ENCODE measurements at regions not wholly inside any gene's neighbourhood (a gene's known extent, or its start where the extent isn't known, plus 50 kb on each side); places are given as distances from the start of the nearest gene placed in this dataset.

GRCh38 chr4:166415749-166416148 lies 542.7 kb downstream of the TLL1 start:
- H3K4me3 ChIP-seq (ENCODE audit: low read depth, low read length): no peak overlapping the region
- no peak for TF ChIP-seq CTCF (IDR thresholded peaks at IDR 0.05; ENCODE audit: insufficient read depth, low read depth, low read length, missing control alignments)
- DNase-seq (ENCODE audit: low read depth): no peak

DNA sequence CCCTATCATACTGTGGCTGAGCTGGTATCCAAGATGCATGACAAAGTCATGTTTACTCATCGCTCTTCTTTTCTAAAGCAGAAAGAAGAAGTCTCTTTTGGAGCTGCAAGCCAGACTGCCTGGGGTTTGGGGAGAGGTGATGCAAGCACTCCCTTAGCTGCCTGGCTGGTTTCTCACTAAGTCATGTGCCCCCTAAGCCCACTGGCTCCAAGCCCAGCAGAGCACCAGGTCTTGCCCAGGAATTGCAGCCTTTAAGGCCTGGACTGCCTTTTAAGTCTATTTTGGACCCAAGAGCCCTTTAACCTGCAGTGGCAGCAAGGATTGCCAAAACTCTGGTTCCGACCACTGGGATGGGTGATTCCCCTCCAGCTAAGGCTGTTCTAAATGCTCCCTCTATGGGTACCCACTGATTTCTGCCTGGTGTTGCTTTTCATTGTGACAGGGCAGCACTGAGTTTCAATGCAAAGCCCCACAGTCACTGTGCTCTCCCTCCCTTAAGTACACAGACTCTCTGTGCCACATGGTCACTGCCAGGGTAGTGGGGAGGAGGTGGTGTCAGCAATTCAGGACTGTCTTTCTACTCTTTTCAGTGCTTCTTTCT lies 548.6 kb downstream of the TLL1 start:
- no peak overlapping the region for H3K4me3 ChIP-seq (ENCODE audit: low read depth, low read length)
- DNase-seq (ENCODE audit: low read depth): no peak
- TF ChIP-seq CTCF (IDR thresholded peaks at IDR 0.05; ENCODE audit: insufficient read depth, low read depth, low read length, missing control alignments): no peak

GRCh38 chr4:166422475-166422874 lies 549.4 kb downstream of the TLL1 start:
- no peak for TF ChIP-seq CTCF (IDR thresholded peaks at IDR 0.05; ENCODE audit: insufficient read depth, low read depth, low read length, missing control alignments)
- no peak overlapping the region for H3K4me3 ChIP-seq (ENCODE audit: low read depth, low read length)
- DNase-seq (ENCODE audit: low read depth): no peak

- no peak for DNase-seq (ENCODE audit: low read depth)
- TF ChIP-seq CTCF (IDR thresholded peaks at IDR 0.05; ENCODE audit: insufficient read depth, low read depth, low read length, missing control alignments): no peak
- no peak overlapping the region for H3K4me3 ChIP-seq (ENCODE audit: low read depth, low read length)
Observed at GRCh38 chr4:166426300-166426863, 553.3 kb downstream of the TLL1 start.

DNA sequence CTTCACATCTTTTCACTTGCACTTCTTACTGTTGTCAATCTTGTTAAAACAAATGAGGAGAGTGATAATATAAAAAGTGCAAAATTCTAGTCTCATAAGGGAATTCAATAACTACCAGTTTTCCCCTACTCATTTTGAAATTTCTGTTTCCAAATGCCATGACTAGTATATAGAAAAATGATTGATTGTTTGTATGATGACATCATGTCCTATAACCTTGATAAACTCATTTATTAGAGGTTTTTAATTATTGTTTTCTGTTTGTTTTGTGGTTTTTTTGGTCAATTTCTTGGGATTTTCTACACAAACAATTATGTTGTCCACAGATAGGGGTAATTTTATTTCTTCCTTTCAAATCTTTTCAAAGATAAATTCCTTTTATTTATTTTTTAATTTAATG lies 559.1 kb downstream of the TLL1 start:
- no peak for DNase-seq (ENCODE audit: low read depth)
- no peak for TF ChIP-seq CTCF (IDR thresholded peaks at IDR 0.05; ENCODE audit: insufficient read depth, low read depth, low read length, missing control alignments)

DNA sequence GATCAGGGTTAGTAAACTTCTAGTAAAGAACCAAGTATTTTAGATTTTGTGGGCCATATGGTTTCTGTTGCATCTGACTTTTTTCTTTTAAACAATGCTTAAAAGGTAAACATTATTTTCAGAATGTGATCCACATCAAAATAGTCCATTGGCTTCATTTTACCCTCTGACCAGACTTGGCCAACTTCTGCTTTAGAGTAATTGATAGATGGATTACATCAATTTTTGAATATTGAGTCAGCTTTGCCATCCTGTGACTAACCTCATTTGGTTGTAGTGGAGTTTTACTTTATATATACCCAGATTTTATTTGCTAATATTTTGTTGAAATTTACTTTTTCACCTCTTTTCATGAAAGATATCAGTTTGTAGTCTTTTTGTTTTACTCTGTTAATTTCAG lies 559.8 kb downstream of the TLL1 start:
- DNase-seq (ENCODE audit: low read depth): no peak
- H3K4me3 ChIP-seq (ENCODE audit: low read depth, low read length): no peak overlapping the region
- TF ChIP-seq CTCF (IDR thresholded peaks at IDR 0.05; ENCODE audit: insufficient read depth, low read depth, low read length, missing control alignments): no peak

More for the DNA sequence above, 559.1 kb downstream of the TLL1 start:
- no peak overlapping the region for H3K4me3 ChIP-seq (ENCODE audit: low read depth, low read length)

- no peak for TF ChIP-seq CTCF (IDR thresholded peaks at IDR 0.05; ENCODE audit: insufficient read depth, low read depth, low read length, missing control alignments)
- H3K4me3 ChIP-seq (ENCODE audit: low read depth, low read length): no peak overlapping the region
- no peak for DNase-seq (ENCODE audit: low read depth)
Observed at GRCh38 chr4:166435449-166435848, 562.4 kb downstream of the TLL1 start.
